ENCODE measurements at regions not wholly inside any gene's neighbourhood (a gene's known extent, or its start where the extent isn't known, plus 50 kb on each side); places are given as distances from the start of the nearest gene placed in this dataset.
"Not testable (repeated sequence)": the region's sequence is repeated elsewhere in the genome, so short reads cannot be mapped to it uniquely, and the experiment has no call there.

DNA sequence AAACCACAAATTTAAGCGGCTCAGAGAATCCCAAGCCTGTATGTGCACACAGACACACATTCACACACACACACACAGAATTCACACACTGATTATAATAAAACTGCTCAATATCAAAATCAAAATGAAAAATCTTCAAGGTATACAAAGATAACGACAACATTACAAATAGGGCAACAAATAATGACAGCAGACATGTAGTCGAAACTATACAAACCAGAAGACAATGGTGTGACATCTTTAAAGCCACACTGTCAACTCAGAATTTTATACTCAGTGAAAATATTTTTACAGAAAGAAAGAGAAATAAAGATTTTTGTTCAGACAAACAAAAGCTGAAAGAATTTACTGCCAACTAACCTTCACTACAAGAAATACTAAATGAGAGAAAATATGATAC lies 333.4 kb downstream of the INSIG2 start:
- no peak overlapping the region for H3K4me3 ChIP-seq (ENCODE audit: low read depth, low read length)
- TF ChIP-seq, protein P1, sequence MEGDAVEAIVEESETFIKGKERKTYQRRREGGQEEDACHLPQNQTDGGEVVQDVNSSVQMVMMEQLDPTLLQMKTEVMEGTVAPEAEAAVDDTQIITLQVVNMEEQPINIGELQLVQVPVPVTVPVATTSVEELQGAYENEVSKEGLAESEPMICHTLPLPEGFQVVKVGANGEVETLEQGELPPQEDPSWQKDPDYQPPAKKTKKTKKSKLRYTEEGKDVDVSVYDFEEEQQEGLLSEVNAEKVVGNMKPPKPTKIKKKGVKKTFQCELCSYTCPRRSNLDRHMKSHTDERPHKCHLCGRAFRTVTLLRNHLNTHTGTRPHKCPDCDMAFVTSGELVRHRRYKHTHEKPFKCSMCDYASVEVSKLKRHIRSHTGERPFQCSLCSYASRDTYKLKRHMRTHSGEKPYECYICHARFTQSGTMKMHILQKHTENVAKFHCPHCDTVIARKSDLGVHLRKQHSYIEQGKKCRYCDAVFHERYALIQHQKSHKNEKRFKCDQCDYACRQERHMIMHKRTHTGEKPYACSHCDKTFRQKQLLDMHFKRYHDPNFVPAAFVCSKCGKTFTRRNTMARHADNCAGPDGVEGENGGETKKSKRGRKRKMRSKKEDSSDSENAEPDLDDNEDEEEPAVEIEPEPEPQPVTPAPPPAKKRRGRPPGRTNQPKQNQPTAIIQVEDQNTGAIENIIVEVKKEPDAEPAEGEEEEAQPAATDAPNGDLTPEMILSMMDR (IDR thresholded peaks at IDR 0.05; ENCODE audit: low read depth, low read length) = no peak

DNA sequence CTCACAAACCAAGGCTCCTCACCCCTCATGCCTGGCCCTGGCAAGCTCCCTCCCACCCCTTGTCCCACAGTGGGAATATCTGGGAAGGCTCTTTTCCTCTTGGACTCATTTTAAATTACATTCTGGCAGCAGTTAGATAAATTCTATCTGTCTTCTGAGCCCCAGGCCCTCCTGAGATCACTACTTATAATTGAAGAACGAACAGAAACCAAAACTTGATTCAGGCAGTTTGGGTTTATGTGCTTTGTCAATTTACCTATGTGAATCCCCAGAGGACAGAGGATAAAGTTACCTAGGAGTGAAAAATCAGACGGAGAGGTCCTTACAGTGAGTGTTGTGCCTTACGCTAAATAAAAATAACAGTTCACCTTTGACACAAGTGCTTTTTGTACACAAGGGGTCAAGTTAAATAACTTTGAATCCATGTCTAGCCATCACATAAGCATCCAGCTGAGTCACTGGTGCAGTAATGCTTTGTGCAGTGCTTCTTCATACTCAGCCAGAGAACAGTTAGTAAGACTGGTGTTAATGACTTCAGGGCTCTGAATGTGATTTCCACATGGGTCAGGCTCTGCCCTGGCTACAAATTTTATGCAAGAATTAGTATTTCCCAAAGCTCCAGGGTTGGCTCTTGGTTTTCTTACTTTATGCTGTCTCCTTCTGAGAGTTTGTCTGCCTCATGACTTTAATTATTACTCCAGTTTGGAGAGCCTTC lies 329.3 kb downstream of the INSIG2 start:
- TF ChIP-seq, protein P1 (IDR thresholded peaks at IDR 0.05; ENCODE audit: low read depth, low read length) = no peak
- H3K4me3 ChIP-seq (ENCODE audit: low read depth, low read length) = no peak overlapping the region

DNA sequence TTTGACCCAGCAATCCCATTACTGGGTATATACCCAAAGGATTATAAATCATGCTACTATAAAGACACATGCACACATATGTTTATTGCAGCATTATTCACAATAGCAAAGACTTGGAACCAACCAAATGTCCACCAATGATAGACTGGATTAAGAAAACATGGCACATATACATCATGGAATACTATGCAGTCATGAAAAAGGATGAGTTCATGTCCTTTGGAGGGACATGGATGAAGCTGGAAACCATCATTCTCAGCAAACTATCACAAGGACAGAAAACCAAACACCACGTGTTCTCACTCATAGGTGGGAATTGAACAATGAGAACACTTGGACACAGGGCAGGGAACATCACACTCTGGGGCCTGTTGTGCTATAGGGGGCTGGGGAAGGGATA lies 326.9 kb downstream of the INSIG2 start:
- not testable (repeated sequence) for H3K4me3 ChIP-seq (ENCODE audit: low read depth, low read length)

DNA sequence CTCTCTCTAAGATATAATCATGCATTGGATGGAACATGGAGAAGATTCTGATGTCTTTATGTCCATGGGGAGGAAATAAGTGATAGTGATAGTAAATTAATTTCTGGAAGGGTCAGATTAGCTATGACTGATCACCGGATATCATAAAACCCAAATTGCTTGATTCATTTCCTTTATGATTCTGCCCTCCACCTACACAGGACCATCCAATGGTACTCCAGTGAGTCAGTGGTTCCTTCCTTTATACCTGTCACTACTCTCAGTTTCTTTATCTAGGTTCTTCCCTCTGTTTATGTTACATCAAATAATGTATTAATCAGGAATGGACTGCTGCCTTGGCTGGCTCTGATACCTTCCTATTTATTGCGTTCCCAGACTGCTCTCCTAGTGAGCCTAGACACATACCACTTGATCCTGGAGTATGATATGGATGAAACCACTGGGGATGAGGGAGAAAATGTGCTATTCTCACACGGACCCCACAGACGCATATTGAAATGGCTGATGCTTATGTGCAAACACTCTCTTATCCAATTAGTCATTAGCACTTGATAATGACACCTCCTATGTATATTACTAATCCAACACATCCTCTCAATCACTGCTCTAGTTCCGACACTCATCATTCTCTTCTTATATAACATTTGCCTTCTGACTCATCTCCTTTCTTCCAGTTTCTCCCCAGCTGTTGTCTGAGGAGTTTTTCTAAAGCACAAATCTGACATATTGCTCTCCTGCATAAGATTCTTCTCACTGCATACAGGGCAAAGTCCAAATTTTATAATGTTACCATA lies 315.6 kb downstream of the INSIG2 start:
- TF ChIP-seq, protein P1 (IDR thresholded peaks at IDR 0.05; ENCODE audit: low read depth, low read length) = no peak
- no peak overlapping the region for H3K4me3 ChIP-seq (ENCODE audit: low read depth, low read length)

DNA sequence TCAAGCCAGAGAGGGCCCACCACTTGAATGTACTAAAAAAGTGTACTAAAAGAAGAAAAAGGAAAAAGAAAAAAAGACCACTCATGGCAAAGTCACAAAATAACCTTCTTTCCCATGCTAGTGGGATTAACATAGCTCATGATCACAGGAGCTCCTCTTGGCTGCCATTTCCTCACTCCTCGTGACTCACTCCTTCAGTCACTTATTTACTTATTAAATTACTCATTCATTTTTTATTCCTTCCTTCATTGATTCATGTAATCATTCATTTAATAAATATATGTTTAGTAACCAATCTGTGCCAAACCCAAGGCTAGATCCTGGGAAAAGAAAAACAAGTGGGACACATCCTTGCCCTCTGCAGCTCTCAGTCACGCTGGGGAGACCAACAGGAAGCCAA lies 300.5 kb downstream of the INSIG2 start:
- no peak overlapping the region for H3K4me3 ChIP-seq (ENCODE audit: low read depth, low read length)
- TF ChIP-seq, protein P1 (IDR thresholded peaks at IDR 0.05; ENCODE audit: low read depth, low read length) = no peak

DNA sequence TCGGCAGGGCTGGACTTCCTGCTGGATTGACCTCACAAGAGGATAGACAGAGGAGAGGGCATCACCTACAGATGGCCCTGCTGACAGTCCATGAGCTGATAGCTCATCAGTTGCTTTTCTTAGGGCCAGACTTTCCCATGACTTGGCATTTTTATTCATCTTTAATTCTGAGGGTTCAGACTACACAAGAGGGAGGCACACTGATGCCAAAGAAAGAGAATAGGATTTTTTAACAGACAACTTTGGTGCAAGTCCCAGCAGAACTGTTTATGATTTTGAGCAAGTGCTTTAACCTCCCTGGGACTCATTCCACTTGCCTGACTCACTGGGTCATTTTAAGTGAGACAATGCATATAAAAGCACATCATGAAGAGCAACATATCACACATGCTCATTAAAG lies 299.2 kb downstream of the INSIG2 start:
- TF ChIP-seq, protein P1 (IDR thresholded peaks at IDR 0.05; ENCODE audit: low read depth, low read length) = no peak
- H3K4me3 ChIP-seq (ENCODE audit: low read depth, low read length) = no peak overlapping the region

DNA sequence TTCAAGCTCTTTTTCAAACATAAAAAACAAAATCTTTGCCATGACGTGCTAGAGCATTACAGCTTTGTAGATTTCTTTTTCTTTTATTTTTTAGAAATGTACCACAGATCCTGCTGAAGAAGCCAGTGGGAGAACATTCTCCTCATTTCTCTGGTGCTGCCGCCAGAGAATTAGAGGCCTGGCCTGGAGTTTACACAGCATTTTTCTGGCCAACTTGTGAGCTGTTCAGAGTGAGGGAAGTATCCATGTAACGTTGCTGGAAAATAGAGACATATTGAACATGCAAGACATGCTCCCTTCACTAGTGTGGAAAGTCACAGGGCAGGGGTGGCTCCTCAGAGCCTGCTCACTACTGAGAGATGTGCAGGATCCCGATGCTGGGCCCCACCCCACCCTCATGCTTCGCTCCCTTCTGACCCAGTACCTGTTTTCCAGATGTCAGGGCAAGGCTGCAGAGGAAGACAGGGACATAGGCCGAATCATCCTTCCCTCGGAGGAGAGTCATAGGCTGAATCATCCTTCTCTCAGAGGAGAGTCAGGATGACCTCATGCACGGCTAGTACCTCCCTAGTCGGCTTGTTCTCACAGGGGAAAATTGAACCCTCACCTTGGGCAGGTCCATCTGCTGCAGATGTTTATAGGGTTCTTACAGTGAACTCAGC lies 298.5 kb downstream of the INSIG2 start:
- TF ChIP-seq, protein P1 (IDR thresholded peaks at IDR 0.05; ENCODE audit: low read depth, low read length) = no peak
- H3K4me3 ChIP-seq (ENCODE audit: low read depth, low read length) = no peak overlapping the region
